ENCODE measurements at regions not wholly inside any gene's neighbourhood (a gene's known extent, or its start where the extent isn't known, plus 50 kb on each side); places are given as distances from the start of the nearest gene placed in this dataset.

DNA sequence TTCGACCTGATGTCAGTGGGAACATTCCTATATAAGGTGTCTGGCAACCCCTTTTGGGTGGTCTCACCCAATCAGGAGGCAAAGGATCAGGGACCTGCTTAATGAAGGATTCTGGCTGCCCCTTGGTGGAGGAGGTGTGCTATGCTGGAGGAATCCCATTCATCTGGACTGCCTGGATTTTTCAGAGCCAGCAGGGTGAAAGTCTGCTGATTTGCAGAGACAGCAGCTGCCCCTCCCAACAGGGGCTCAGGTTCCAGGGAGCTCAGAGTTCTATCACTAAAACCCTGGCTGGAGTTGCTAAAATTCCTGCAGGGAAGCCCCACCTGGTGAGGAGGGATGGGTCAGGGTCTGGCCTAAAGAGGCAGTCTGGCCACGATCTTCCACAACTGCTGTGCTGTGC, 398.5 kb upstream of the CNTNAP2 start:
- TF ChIP-seq, protein P1, sequence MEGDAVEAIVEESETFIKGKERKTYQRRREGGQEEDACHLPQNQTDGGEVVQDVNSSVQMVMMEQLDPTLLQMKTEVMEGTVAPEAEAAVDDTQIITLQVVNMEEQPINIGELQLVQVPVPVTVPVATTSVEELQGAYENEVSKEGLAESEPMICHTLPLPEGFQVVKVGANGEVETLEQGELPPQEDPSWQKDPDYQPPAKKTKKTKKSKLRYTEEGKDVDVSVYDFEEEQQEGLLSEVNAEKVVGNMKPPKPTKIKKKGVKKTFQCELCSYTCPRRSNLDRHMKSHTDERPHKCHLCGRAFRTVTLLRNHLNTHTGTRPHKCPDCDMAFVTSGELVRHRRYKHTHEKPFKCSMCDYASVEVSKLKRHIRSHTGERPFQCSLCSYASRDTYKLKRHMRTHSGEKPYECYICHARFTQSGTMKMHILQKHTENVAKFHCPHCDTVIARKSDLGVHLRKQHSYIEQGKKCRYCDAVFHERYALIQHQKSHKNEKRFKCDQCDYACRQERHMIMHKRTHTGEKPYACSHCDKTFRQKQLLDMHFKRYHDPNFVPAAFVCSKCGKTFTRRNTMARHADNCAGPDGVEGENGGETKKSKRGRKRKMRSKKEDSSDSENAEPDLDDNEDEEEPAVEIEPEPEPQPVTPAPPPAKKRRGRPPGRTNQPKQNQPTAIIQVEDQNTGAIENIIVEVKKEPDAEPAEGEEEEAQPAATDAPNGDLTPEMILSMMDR (IDR thresholded peaks at IDR 0.05): no peak
- no peak for TF ChIP-seq EZH2 (IDR thresholded peaks at IDR 0.05; ENCODE audit: borderline replicate concordance, insufficient read depth, low read depth, low read length, poor library complexity, severe bottlenecking)
